H1 (cell line): ENCODE measurements at regions not wholly inside any gene's neighbourhood (a gene's known extent, or its start where the extent isn't known, plus 50 kb on each side); places are given as distances from the start of the nearest gene placed in this dataset.

Source experiments
- CTCF ChIA-PET: fragments of 300-600 bp; sonication (Branson Sonifier 250); formaldehyde crosslinking; loops from one replicate; lab custom pipeline; 2021; ENCODE audit not compliant: partially characterized antibody; lab: Charles Lee
- POLR2A ChIA-PET: fragments of 300-600 bp; sonication (Branson Sonifier 250); formaldehyde crosslinking; loops from one replicate; lab custom pipeline; 2021; ENCODE audit warnings: inconsistent platforms; ENCODE audit not compliant: partially characterized antibody; lab: Charles Lee
- DNase-seq, 2 experiments: peaks; one replicate each; pipeline versions ENCODE4 v3.0.0 to v3.0.0-alpha.2; 2010 to 2022; ENCODE audit warnings: low spot score in 2 of 2, low read depth in 1 of 2, mixed read lengths in 1 of 2
- FAIRE-seq: peaks from 2 replicates; lab custom pipeline; 2011; peaks lifted over from hg19 to GRCh38; lab: Jason Lieb, UNC
- H2AFZ ChIP-seq: 2 replicates; pipeline ENCODE4 v1.8.1; 2012; ENCODE audit warnings: low read length, inconsistent platforms
- H2AK5ac ChIP-seq: 2 replicates; pipeline ENCODE4 v1.6.1; 2013; ENCODE audit warnings: low read depth, low read length
- H2BK120ac ChIP-seq: replicated peaks from 2 replicates; pipeline ENCODE3; 2013; ENCODE audit warnings: low read depth, low read length, inconsistent platforms
- H2BK12ac ChIP-seq: 2 replicates; pipeline ENCODE4 v1.6.1; 2013; ENCODE audit warnings: low read depth, low read length
- H2BK15ac ChIP-seq: 2 replicates; pipeline ENCODE4 v1.6.1; 2013; ENCODE audit warnings: low read length
- H2BK20ac ChIP-seq: 2 replicates; pipeline ENCODE4 v1.6.1; 2013; ENCODE audit warnings: low read length
- H2BK5ac ChIP-seq: 2 replicates; pipeline ENCODE4 v1.6.1; 2013; ENCODE audit warnings: low read depth, low read length
- H3K14ac ChIP-seq: 2 replicates; pipeline ENCODE4 v1.6.1; 2013; ENCODE audit warnings: inconsistent platforms; ENCODE audit not compliant: insufficient read length
- H3K18ac ChIP-seq: 2 replicates; pipeline ENCODE4 v1.6.1; 2013; ENCODE audit warnings: low read length; ENCODE audit errors: extremely low read depth
- H3K23ac ChIP-seq: 2 replicates; pipeline ENCODE4 v1.6.1; 2013; ENCODE audit warnings: inconsistent platforms; ENCODE audit not compliant: insufficient read length
- H3K23me2 ChIP-seq: 2 replicates; pipeline ENCODE4 v1.6.1; 2013; ENCODE audit warnings: low read depth, low read length
- H3K27ac ChIP-seq: 2 replicates; pipeline ENCODE4 v1.6.1; 2011; ENCODE audit warnings: low read depth, low read length, inconsistent platforms
- H3K27me3 ChIP-seq, 4 experiments: replicated peaks in 1 of 4; 1 replicate in 1 of 4; 2 replicates in 3 of 4; pipeline versions ENCODE4 v1.6.1 to v1.8.1; 2011 to 2013; ENCODE audit warnings: low read length in 3 of 4, mild to moderate bottlenecking in 3 of 4, inconsistent platforms in 2 of 4, mixed read lengths in 2 of 4, moderate library complexity in 1 of 4; ENCODE audit not compliant: control insufficient read depth in 3 of 4, insufficient read depth in 3 of 4; ENCODE audit errors: extremely low read depth in 1 of 4
- H3K36me3 ChIP-seq, 4 experiments: 2 replicates each; pipeline versions ENCODE4 v1.6.1 to v1.8.1; 2011 to 2013; ENCODE audit warnings: mild to moderate bottlenecking in 4 of 4, low read length in 3 of 4, moderate library complexity in 2 of 4, control low read depth in 1 of 4, inconsistent platforms in 1 of 4; ENCODE audit not compliant: insufficient read depth in 4 of 4, control insufficient read depth in 2 of 4
- H3K4ac ChIP-seq: replicated peaks from 2 replicates; pipeline ENCODE3; 2013; ENCODE audit warnings: low read length, low read depth, mixed read lengths, inconsistent platforms; ENCODE audit not compliant: insufficient read length
- H3K4me1 ChIP-seq, 4 experiments: replicated peaks in 1 of 4; 1 replicate in 1 of 4; 2 replicates in 3 of 4; pipeline versions ENCODE4 v1.6.1 to v1.8.1; 2011 to 2013; ENCODE audit warnings: low read length in 3 of 4, inconsistent platforms in 2 of 4, mixed read lengths in 1 of 4; ENCODE audit not compliant: insufficient read depth in 4 of 4, control insufficient read depth in 3 of 4
- H3K4me2 ChIP-seq, 2 experiments: 2 replicates each; pipeline versions ENCODE4 v1.6.1 to v1.8.1; 2011 to 2013; ENCODE audit warnings: low read depth in 2 of 2, low read length in 2 of 2, control low read depth in 1 of 2, inconsistent platforms in 1 of 2, mild to moderate bottlenecking in 1 of 2; ENCODE audit not compliant: insufficient read depth in 1 of 2
- H3K4me3 ChIP-seq, 4 experiments: fragments of 200-600, 300-600 bp in 1 of 4; sonication (generic), shearing (Covaris generic), sonication (Bioruptor Twin) in 1 of 4; 2 replicates each; pipeline versions ENCODE4 v1.5.1 to v1.8.1; 2011 to 2016; ENCODE audit warnings: low read length in 4 of 4, low read depth in 3 of 4, control low read depth in 2 of 4, inconsistent platforms in 2 of 4, mild to moderate bottlenecking in 2 of 4, mixed read lengths in 1 of 4, moderate library complexity in 1 of 4; ENCODE audit not compliant: insufficient read depth in 2 of 4; ENCODE audit errors: extremely low read depth in 1 of 4
- H3K56ac ChIP-seq: replicated peaks from 2 replicates; pipeline ENCODE3; 2013; ENCODE audit warnings: low read depth, mild to moderate bottlenecking, mixed read lengths, low read length, inconsistent platforms; ENCODE audit not compliant: insufficient read length
- H3K79me1 ChIP-seq: 2 replicates; pipeline ENCODE4 v1.6.1; 2013; ENCODE audit warnings: low read depth, low read length, control low read depth
- H3K79me2 ChIP-seq, 2 experiments: 2 replicates each; pipeline versions ENCODE4 v1.6.1 to v1.8.1; 2012 to 2013; ENCODE audit warnings: low read length in 2 of 2, mild to moderate bottlenecking in 2 of 2, inconsistent platforms in 1 of 2; ENCODE audit not compliant: insufficient read depth in 2 of 2, control insufficient read depth in 1 of 2
- H3K9ac ChIP-seq, 4 experiments: replicated peaks in 1 of 4; 1 replicate in 1 of 4; 2 replicates in 3 of 4; pipeline versions ENCODE4 v1.6.1 to v1.8.1; 2011 to 2013; ENCODE audit warnings: low read depth in 3 of 4, low read length in 3 of 4, control low read depth in 2 of 4, mild to moderate bottlenecking in 2 of 4, moderate library complexity in 2 of 4, inconsistent platforms in 1 of 4; ENCODE audit errors: extremely low read depth in 1 of 4
- H3K9me3 ChIP-seq, 2 experiments: 2 replicates each; pipeline versions ENCODE4 v1.6.1 to v1.8.1; 2012 to 2013; ENCODE audit warnings: mild to moderate bottlenecking in 2 of 2, moderate library complexity in 2 of 2, control low read depth in 1 of 2, inconsistent platforms in 1 of 2, low read depth in 1 of 2, low read length in 1 of 2, mixed read lengths in 1 of 2; ENCODE audit not compliant: insufficient read depth in 2 of 2
- H4K20me1 ChIP-seq, 2 experiments: replicated peaks in 1 of 2; 2 replicates each; pipeline versions ENCODE3 to v1.8.1; 2011 to 2013; ENCODE audit warnings: inconsistent platforms in 2 of 2, low read length in 2 of 2, mild to moderate bottlenecking in 1 of 2; ENCODE audit not compliant: insufficient read depth in 2 of 2, control insufficient read depth in 1 of 2
- H4K5ac ChIP-seq: 2 replicates; pipeline ENCODE4 v1.6.1; 2013; ENCODE audit warnings: low read length, low read depth, mixed read lengths, inconsistent platforms; ENCODE audit not compliant: insufficient read length
- H4K8ac ChIP-seq: 2 replicates; pipeline ENCODE4 v1.8.0; 2013; ENCODE audit warnings: mild to moderate bottlenecking, moderate library complexity, low read length, inconsistent platforms; ENCODE audit not compliant: insufficient read depth; ENCODE audit errors: extremely low read depth
- H4K91ac ChIP-seq: replicated peaks from 2 replicates; pipeline ENCODE3; 2013; ENCODE audit warnings: low read length, mixed read lengths, inconsistent platforms; ENCODE audit not compliant: insufficient read length
- BACH1 ChIP-seq: IDR thresholded peaks from 2 replicates; pipeline ENCODE4 v1.6.1; 2012; ENCODE audit warnings: low read length, improper control_type of control experiment
- BCL11A ChIP-seq, 2 experiments: IDR thresholded peaks; one replicate each; pipeline ENCODE4 v1.6.1; 2011; ENCODE audit warnings: low read depth in 2 of 2, low read length in 2 of 2, mild to moderate bottlenecking in 2 of 2
- CBX5 ChIP-seq: fragments of 300-800, 300-1000 bp; sonication (generic); IDR thresholded peaks from 2 replicates; pipeline ENCODE4 v1.7.1; 2016; ENCODE audit warnings: antibody characterized with exemption, low read length, low read depth
- CHD2 ChIP-seq: IDR thresholded peaks from 2 replicates; pipeline ENCODE4 v1.6.1; 2012; ENCODE audit warnings: low read length, improper control_type of control experiment
- FOSL1 ChIP-seq: IDR thresholded peaks from 2 replicates; pipeline ENCODE4 v1.6.1; 2011; ENCODE audit warnings: mild to moderate bottlenecking, low read depth, low read length, moderate library complexity; ENCODE audit not compliant: insufficient read depth
- GTF2F1 ChIP-seq: IDR thresholded peaks from 2 replicates; pipeline ENCODE4 v1.6.1; 2012; ENCODE audit warnings: low read depth, low read length, improper control_type of control experiment, borderline replicate concordance
- HDAC2 ChIP-seq, 2 experiments: fragments of 300-600 bp in 1 of 2; sonication (generic) in 1 of 2; IDR thresholded peaks; 2 replicates each; pipeline ENCODE4 v1.6.1; 2011 to 2012; ENCODE audit warnings: low read depth in 2 of 2, low read length in 2 of 2, mild to moderate bottlenecking in 2 of 2, moderate library complexity in 2 of 2, borderline replicate concordance in 1 of 2, inconsistent platforms in 1 of 2
- RAD21 ChIP-seq, 2 experiments: IDR thresholded peaks in 1 of 2; conservative IDR thresholded peaks in 1 of 2; 2 replicates each; pipeline ENCODE4 v1.6.1; 2011; ENCODE audit warnings: low read depth in 2 of 2, low read length in 2 of 2, improper control_type of control experiment in 1 of 2, inconsistent platforms in 1 of 2, mild to moderate bottlenecking in 1 of 2, moderate library complexity in 1 of 2
- SAP30 ChIP-seq: fragments of 300-600 bp; sonication (generic); IDR thresholded peaks from 2 replicates; pipeline ENCODE4 v1.7.1; 2012; ENCODE audit warnings: low read length, moderate library complexity, mild to moderate bottlenecking, inconsistent platforms; ENCODE audit not compliant: insufficient read depth, insufficient replicate concordance
- SIX5 ChIP-seq: IDR thresholded peaks from 2 replicates; pipeline ENCODE4 v1.6.1; 2011; ENCODE audit warnings: mild to moderate bottlenecking, low read depth, low read length
- SP2 ChIP-seq: IDR thresholded peaks from 2 replicates; pipeline ENCODE4 v1.6.1; 2012; ENCODE audit warnings: mild to moderate bottlenecking, low read length, inconsistent platforms
- WGBS, 2 experiments: shearing (Covaris generic) in 1 of 2; methylation state at CpG; one replicate each; pipeline versions ENCODE4 v1.1.6 to v1.1.7; 2013 to 2015; ENCODE audit warnings: low lambda C conversion rate in 2 of 2, mixed read lengths in 2 of 2, inconsistent platforms in 1 of 2, low coverage in 1 of 2, missing lambda C conversion rate in 1 of 2; ENCODE audit not compliant: insufficient replicate concordance in 2 of 2, insufficient coverage in 1 of 2, insufficient read length in 1 of 2; ENCODE audit errors: extremely low coverage in 1 of 2, missing lambda C conversion rate in 1 of 2; 5-methylcytosine and 5-hydroxymethylcytosine counted together
- TF ChIP-seq, protein P1 (sequence below): IDR thresholded peaks from 2 replicates; pipeline ENCODE4 v1.6.1; 2011; ENCODE audit warnings: low read depth, mild to moderate bottlenecking, low read length; ENCODE audit not compliant: insufficient read depth

GRCh38 chrX:38896724-38897298 is 95.6 kb downstream of the MID1IP1 start:
- H3K79me1 ChIP-seq: no peaks in the 10 kb centered on the region
- no peak overlapping the region for H2BK120ac ChIP-seq
- no peak for DNase-seq
- H4K91ac ChIP-seq: no peak overlapping the region
- H4K20me1 ChIP-seq: no peaks in the 10 kb centered on the region
- no peak overlapping the region for H2BK12ac ChIP-seq
- no peak overlapping the region for H3K56ac ChIP-seq
- no peaks in the 10 kb centered on the region for H3K36me3 ChIP-seq
- H3K27me3 ChIP-seq: no peaks in the 10 kb centered on the region
- no peak overlapping the region for H2AK5ac ChIP-seq
- WGBS, 2 experiments: 91% methylated on average over 4 of the region's 4 CpGs; no CpG with 5 or more reads in 1 of the 2 experiments
- no peaks in the 10 kb centered on the region for H3K9me3 ChIP-seq
- H4K8ac ChIP-seq: no peak overlapping the region
- H3K4me3 ChIP-seq: no peak overlapping the region
- TF ChIP-seq SP2 (no peak), FOSL1 (no peak), GTF2F1 (no peak), BACH1 (no peak), HDAC2 (IDR thresholded peaks at IDR 0.05; ENCODE audit: borderline replicate concordance in 1 of 2, low read depth in 2 of 2, low read length in 2 of 2) (no peak), SAP30 (no peak), CHD2 (no peak), SIX5 (no peak), BCL11A (IDR thresholded peaks at IDR 0.05; ENCODE audit: low read depth in 2 of 2, low read length in 2 of 2) (no peak), CBX5 (no peak), RAD21 (IDR thresholded peaks at IDR 0.05 in 1 of 2, conservative IDR thresholded peaks at IDR 0.05 in 1 of 2; ENCODE audit: low read depth in 2 of 2, low read length in 2 of 2) (no peak)
- TF ChIP-seq, protein P1, sequence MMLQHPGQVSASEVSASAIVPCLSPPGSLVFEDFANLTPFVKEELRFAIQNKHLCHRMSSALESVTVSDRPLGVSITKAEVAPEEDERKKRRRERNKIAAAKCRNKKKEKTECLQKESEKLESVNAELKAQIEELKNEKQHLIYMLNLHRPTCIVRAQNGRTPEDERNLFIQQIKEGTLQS: no peak
- H4K5ac ChIP-seq: no peak overlapping the region
- H3K4ac ChIP-seq: no peak overlapping the region
- H2BK15ac ChIP-seq: no peak overlapping the region
- peaks cover 0 to 1% (median 0%) of the 10 kb centered on the region in 4 experiments; a peak in 1 of 7 replicates for H3K4me1 ChIP-seq
- no peak overlapping the region for H3K23ac ChIP-seq
- H3K23me2 ChIP-seq: no peaks in the 10 kb centered on the region
- no peak overlapping the region for H2BK5ac ChIP-seq
- H2AFZ ChIP-seq: no peak overlapping the region
- no peak overlapping the region for H3K27ac ChIP-seq
- no peak overlapping the region for H3K9ac ChIP-seq
- FAIRE-seq: no peak
- POLR2A ChIA-PET: no interaction called here
- no peaks in the 10 kb centered on the region for H3K79me2 ChIP-seq
- H2BK20ac ChIP-seq: no peak overlapping the region
- no peak overlapping the region for H3K14ac ChIP-seq
- no peak overlapping the region for H3K4me2 ChIP-seq
- H3K18ac ChIP-seq: no peak overlapping the region
- CTCF ChIA-PET: no interaction called here
